ENCODE measurements at regions not wholly inside any gene's neighbourhood (a gene's known extent, or its start where the extent isn't known, plus 50 kb on each side); places are given as distances from the start of the nearest gene placed in this dataset.

DNA sequence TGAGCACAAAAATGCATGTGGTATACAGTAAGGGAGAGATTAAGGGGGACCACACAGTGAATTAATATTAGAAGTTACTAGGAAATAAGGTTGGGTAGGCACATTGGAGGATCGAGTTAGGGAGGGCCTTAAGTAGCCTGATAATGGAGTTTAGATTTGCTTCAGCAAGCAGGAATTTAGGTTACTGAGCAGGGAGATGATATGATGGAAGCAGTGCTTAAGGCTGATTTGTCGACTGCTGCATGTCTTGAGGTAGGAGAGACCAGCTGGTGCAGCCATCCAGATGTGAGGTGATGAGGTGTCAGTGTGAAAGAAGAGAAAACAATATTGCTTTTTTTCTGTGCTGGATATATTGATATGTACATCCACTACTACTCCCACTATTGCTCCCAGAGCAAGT is 55.2 kb upstream of the ACTBL2 start:
- Histone ChIP-seq H3K27ac (ENCODE audit: low read length) (no peak overlapping the region), H3K9me3 (ENCODE audit: control insufficient read depth, insufficient read depth, low read depth, low read length) (no peaks in the 10 kb centered on the region), H3K4me1 (ENCODE audit: control insufficient read depth, insufficient read depth, low read length) (no peaks in the 10 kb centered on the region), H3K36me3 (ENCODE audit: control insufficient read depth, insufficient read depth, low read length) (no peaks in the 10 kb centered on the region; the same call in 1 of the 2 replicates), H3K4me3 (ENCODE audit: low read depth in 2 of 2, low read length in 2 of 2) (no peak overlapping the region), H3K27me3 (ENCODE audit: control insufficient read depth, insufficient read depth, low read length) (no peaks in the 10 kb centered on the region)
- in situ Hi-C loops (cut with HindIII; ENCODE audit: low pct_unique_long_range_greater_than_20kb, low sequenced_read_pairs): no loop called here
- no peak for TF ChIP-seq SIN3A (IDR thresholded peaks at IDR 0.05; ENCODE audit: borderline replicate concordance, insufficient read depth, low read depth, low read length)
- ChIA-PET POLR2A (interaction anchor here (0.6 kb wide), 1 partner anchor 25 kb away, joined by 3 read pairs; no protein-coding TSS in a partner anchor), CTCF (no interaction called here)
- no peak for DNase-seq (ENCODE audit: low read depth, low spot score)
- no peak for ATAC-seq
- BruUV-seq (replicated peaks): no TSS peak
- intact Hi-C loops (cut with micrococcal nuclease; ENCODE audit: unreplicated experiment): no loop called here

DNA sequence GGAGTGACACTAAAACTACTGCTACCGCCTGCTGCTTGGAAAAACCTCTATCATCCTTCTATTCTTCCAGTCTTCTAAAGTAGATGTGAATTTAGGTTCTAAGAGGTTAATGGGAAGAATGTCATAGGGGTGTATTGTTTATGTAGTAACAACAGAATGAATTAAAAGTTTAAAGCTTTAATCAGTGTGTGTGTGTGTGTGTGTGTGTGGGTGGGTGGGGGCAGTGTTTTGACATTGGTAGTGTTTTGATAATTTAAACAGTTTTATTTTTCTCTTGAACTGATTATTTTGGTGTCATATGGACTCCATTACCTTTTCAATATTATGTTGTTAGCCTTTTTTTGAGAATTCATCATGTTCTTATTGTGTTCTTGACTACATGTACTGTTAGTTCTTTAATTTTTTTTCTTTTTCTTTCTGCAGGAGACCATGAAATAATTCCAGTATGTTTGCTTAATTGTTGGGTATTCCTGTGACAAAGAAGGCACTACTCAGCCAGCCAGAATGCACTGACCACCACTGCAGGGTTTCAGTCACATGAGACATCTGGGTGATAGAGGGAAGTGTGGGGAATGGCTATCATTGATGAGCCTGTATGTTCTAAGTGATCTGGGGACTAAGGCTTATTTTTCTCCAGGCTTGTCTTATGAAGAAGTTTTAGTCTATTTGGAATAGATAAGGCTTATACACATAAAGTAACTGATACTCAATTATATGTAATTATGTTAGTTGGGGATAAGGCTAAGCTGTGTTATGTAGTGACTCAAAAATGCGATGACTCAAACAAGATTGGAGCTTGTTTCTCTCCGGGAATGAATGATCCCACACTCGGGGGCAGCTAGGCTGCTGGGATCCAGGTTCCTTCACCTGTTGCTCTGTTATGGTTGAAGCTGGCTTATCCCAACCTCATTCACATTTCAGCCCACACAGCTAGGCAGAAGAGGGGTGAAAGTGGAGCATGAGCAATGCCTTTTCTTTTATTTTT is 50.2 kb upstream of the ACTBL2 start:
- Histone ChIP-seq H3K4me3 (ENCODE audit: low read depth in 2 of 2, low read length in 2 of 2) (no peak overlapping the region), H3K4me1 (ENCODE audit: control insufficient read depth, insufficient read depth, low read length) (no peaks in the 10 kb centered on the region), H3K9me3 (ENCODE audit: control insufficient read depth, insufficient read depth, low read depth, low read length) (no peaks in the 10 kb centered on the region), H3K27me3 (ENCODE audit: control insufficient read depth, insufficient read depth, low read length) (no peaks in the 10 kb centered on the region), H3K27ac (ENCODE audit: low read length) (no peak overlapping the region; the same call in 1 of the 2 replicates), H3K36me3 (ENCODE audit: control insufficient read depth, insufficient read depth, low read length) (no peaks in the 10 kb centered on the region; the same call in 1 of the 2 replicates)
- no TSS peak for BruUV-seq (replicated peaks)
- ChIA-PET POLR2A (no interaction called here), CTCF (no interaction called here)
- in situ Hi-C loops (cut with HindIII; ENCODE audit: low pct_unique_long_range_greater_than_20kb, low sequenced_read_pairs): no loop called here
- intact Hi-C loops (cut with micrococcal nuclease; ENCODE audit: unreplicated experiment): no loop called here
- DNase-seq (ENCODE audit: low read depth, low spot score) (no peak), ATAC-seq (peak; percentile 53; the same call in 1 of the 2 replicates)
- TF ChIP-seq SIN3A (IDR thresholded peaks at IDR 0.05; ENCODE audit: borderline replicate concordance, insufficient read depth, low read depth, low read length) (no peak), TCF7L2 (IDR thresholded peaks at IDR 0.05; ENCODE audit: low read depth, low read length) (no peak), POLR2AphosphoS5 (IDR thresholded peaks at IDR 0.05; ENCODE audit: low read depth, low read length) (no peak)
- TF ChIP-seq, protein P1, sequence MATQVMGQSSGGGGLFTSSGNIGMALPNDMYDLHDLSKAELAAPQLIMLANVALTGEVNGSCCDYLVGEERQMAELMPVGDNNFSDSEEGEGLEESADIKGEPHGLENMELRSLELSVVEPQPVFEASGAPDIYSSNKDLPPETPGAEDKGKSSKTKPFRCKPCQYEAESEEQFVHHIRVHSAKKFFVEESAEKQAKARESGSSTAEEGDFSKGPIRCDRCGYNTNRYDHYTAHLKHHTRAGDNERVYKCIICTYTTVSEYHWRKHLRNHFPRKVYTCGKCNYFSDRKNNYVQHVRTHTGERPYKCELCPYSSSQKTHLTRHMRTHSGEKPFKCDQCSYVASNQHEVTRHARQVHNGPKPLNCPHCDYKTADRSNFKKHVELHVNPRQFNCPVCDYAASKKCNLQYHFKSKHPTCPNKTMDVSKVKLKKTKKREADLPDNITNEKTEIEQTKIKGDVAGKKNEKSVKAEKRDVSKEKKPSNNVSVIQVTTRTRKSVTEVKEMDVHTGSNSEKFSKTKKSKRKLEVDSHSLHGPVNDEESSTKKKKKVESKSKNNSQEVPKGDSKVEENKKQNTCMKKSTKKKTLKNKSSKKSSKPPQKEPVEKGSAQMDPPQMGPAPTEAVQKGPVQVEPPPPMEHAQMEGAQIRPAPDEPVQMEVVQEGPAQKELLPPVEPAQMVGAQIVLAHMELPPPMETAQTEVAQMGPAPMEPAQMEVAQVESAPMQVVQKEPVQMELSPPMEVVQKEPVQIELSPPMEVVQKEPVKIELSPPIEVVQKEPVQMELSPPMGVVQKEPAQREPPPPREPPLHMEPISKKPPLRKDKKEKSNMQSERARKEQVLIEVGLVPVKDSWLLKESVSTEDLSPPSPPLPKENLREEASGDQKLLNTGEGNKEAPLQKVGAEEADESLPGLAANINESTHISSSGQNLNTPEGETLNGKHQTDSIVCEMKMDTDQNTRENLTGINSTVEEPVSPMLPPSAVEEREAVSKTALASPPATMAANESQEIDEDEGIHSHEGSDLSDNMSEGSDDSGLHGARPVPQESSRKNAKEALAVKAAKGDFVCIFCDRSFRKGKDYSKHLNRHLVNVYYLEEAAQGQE (IDR thresholded peaks at IDR 0.05; ENCODE audit: insufficient read depth in 1 of 2, low read depth in 2 of 2, low read length in 1 of 2): no peak
- TF ChIP-seq, protein P2, sequence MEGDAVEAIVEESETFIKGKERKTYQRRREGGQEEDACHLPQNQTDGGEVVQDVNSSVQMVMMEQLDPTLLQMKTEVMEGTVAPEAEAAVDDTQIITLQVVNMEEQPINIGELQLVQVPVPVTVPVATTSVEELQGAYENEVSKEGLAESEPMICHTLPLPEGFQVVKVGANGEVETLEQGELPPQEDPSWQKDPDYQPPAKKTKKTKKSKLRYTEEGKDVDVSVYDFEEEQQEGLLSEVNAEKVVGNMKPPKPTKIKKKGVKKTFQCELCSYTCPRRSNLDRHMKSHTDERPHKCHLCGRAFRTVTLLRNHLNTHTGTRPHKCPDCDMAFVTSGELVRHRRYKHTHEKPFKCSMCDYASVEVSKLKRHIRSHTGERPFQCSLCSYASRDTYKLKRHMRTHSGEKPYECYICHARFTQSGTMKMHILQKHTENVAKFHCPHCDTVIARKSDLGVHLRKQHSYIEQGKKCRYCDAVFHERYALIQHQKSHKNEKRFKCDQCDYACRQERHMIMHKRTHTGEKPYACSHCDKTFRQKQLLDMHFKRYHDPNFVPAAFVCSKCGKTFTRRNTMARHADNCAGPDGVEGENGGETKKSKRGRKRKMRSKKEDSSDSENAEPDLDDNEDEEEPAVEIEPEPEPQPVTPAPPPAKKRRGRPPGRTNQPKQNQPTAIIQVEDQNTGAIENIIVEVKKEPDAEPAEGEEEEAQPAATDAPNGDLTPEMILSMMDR (IDR thresholded peaks at IDR 0.05): no peak

Measured in Panc1 (cell line).